ENCODE measurements at regions not wholly inside any gene's neighbourhood (a gene's known extent, or its start where the extent isn't known, plus 50 kb on each side); places are given as distances from the start of the nearest gene placed in this dataset.

DNA sequence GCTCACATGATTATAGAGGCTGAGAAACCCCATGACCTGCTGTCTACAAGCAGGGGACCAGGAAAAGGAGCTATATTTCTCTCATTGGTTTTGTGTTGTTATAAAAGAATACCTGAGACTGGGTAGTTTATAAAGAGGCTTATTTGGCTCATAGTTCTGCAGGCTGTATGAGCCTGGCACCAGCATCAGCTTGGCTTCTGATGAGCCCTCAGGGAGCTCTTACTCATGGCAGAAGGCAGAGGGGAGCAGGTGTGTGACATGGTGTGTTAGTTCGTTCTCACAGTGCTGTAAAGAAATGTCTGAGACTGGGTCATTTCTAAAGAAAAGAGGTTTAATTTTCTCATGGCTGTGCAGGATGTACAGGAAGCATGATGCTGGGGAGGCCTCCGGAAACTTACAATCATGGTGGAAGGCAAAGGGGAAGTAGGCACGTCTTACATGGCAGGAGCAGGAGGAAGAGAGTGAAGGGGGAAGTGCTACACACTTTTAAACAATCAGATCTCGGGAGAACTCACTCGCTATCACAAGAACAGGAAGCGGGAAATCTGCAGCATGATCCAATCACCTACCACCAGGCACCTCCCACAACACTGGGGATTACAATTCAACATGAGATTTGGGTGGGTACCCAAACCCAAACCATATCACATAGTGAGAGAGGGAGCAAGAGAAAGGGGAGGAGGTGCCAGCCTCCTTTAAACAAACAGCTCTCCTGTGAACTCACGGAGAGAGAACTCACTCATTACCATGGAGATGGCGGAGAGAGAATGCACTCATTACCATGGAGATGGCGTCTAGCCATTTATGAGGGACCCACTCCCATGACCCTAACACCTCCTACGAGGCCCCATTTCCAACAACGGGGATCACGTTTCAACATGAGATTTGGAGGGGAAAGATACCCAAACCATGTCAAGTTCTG is 133.4 kb downstream of the JCAD start:
- WGBS (ENCODE audit: extremely low coverage, insufficient read length, low lambda C conversion rate), result no CpG with 5 or more reads among the region's 12 CpGs

More for the DNA sequence above, 133.4 kb downstream of the JCAD start:
- H3K9me3 Mint-ChIP-seq, result no peaks in the 10 kb centered on the region
- H3K36me3 Mint-ChIP-seq (ENCODE audit: insufficient read depth in 1 of 3, low read depth in 3 of 3), result no peaks in the 10 kb centered on the region
- H3T11ph ChIP-seq (ENCODE audit: low read length), result no peak overlapping the region
- H2BK15ac ChIP-seq (ENCODE audit: low read depth, low read length), result no peak overlapping the region
- H3K9me3 ChIP-seq (ENCODE audit: control insufficient read depth, low read depth, low read length), result no peaks in the 10 kb centered on the region
- H3K4ac ChIP-seq (ENCODE audit: low read depth, low read length), result no peak overlapping the region
- TF ChIP-seq, protein P1, sequence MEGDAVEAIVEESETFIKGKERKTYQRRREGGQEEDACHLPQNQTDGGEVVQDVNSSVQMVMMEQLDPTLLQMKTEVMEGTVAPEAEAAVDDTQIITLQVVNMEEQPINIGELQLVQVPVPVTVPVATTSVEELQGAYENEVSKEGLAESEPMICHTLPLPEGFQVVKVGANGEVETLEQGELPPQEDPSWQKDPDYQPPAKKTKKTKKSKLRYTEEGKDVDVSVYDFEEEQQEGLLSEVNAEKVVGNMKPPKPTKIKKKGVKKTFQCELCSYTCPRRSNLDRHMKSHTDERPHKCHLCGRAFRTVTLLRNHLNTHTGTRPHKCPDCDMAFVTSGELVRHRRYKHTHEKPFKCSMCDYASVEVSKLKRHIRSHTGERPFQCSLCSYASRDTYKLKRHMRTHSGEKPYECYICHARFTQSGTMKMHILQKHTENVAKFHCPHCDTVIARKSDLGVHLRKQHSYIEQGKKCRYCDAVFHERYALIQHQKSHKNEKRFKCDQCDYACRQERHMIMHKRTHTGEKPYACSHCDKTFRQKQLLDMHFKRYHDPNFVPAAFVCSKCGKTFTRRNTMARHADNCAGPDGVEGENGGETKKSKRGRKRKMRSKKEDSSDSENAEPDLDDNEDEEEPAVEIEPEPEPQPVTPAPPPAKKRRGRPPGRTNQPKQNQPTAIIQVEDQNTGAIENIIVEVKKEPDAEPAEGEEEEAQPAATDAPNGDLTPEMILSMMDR (conservative IDR thresholded peaks at IDR 0.05), result no peak
- no peaks in the 10 kb centered on the region for H3K79me2 ChIP-seq (ENCODE audit: insufficient read depth, low read length)
- no peak overlapping the region for H2BK5ac ChIP-seq (ENCODE audit: insufficient read length, low read length)
- H3K4me2 ChIP-seq (ENCODE audit: insufficient read depth, insufficient read length, low read length), result no peak overlapping the region
- H4K8ac ChIP-seq (replicated peaks; ENCODE audit: insufficient read length, low read depth, low read length), result no peak overlapping the region
- no peak overlapping the region for H2AFZ ChIP-seq (ENCODE audit: low read length)
- H3K27ac Mint-ChIP-seq, result no peak overlapping the region; a peak in 1 of 7 replicates
- H3K18ac ChIP-seq (ENCODE audit: insufficient read length, low read depth, low read length), result no peak overlapping the region
- no peak overlapping the region for H4K5ac ChIP-seq (ENCODE audit: insufficient read length, low read depth, low read length)
- no peaks in the 10 kb centered on the region; the same call in 1 of the 2 replicates for H3K4me1 ChIP-seq (ENCODE audit: insufficient read depth, low read length)
- H3K9ac ChIP-seq (ENCODE audit: extremely low read depth, insufficient read length, low read length), result no peak overlapping the region
- no peaks in the 10 kb centered on the region for H4K20me1 ChIP-seq (ENCODE audit: control insufficient read depth, insufficient read depth, insufficient read length)
- H3K79me1 ChIP-seq (ENCODE audit: insufficient read depth, low read depth, low read length, poor library complexity, severe bottlenecking), result no peaks in the 10 kb centered on the region
- H3K4me3 Mint-ChIP-seq, result no peak overlapping the region; a peak in 1 of 5 replicates
- no peak overlapping the region for H2BK120ac ChIP-seq (ENCODE audit: low read depth, low read length, poor library complexity, severe bottlenecking)
- no peak overlapping the region for H4K91ac ChIP-seq (ENCODE audit: insufficient read length, low read depth, low read length)
- H3K14ac ChIP-seq (ENCODE audit: insufficient read depth, low read length), result no peak overlapping the region
- H2AK5ac ChIP-seq (ENCODE audit: insufficient read length, low read length), result no peak overlapping the region
- H3K27me3 ChIP-seq (ENCODE audit: insufficient read depth, low read length), result no peaks in the 10 kb centered on the region
- H2BK20ac ChIP-seq (ENCODE audit: low read depth, low read length, poor library complexity, severe bottlenecking), result no peak overlapping the region
- no peak overlapping the region for H3K27ac ChIP-seq (ENCODE audit: insufficient read length, low read depth, low read length)
- no peak for DNase-seq
- H2BK12ac ChIP-seq (ENCODE audit: insufficient read length, low read depth, low read length), result no peak overlapping the region
- H3K56ac ChIP-seq (ENCODE audit: insufficient read length, low read depth, low read length), result no peak overlapping the region
- H3K27me3 Mint-ChIP-seq (ENCODE audit: low read depth), result peaks cover 10% of the 10 kb centered on the region
- H3K23me2 ChIP-seq (ENCODE audit: insufficient read length, low read depth, low read length, poor library complexity, severe bottlenecking), result no peaks in the 10 kb centered on the region
- no peak overlapping the region for H3K23ac ChIP-seq (ENCODE audit: insufficient read length, low read depth, low read length)
- peaks cover 32 to 34% of the 10 kb centered on the region in 2 experiments for H3K4me1 Mint-ChIP-seq
